ENCODE measurements at regions not wholly inside any gene's neighbourhood (a gene's known extent, or its start where the extent isn't known, plus 50 kb on each side); places are given as distances from the start of the nearest gene placed in this dataset.
"Not testable (repeated sequence)": the region's sequence is repeated elsewhere in the genome, so short reads cannot be mapped to it uniquely, and the experiment has no call there.

GRCh38 chr9:81423589-81424326 is 265.6 kb downstream of the TLE1 start:
- peaks cover 10% of the 10 kb centered on the region for H3K9me3 ChIP-seq (ENCODE audit: control insufficient read depth, low read depth, low read length)
- no peak overlapping the region for H3K9ac ChIP-seq (ENCODE audit: low read length)
- no peaks in the 10 kb centered on the region for H3K4me1 ChIP-seq (ENCODE audit: control insufficient read depth, low read depth, low read length)
- H3K27me3 ChIP-seq (ENCODE audit: control insufficient read depth, insufficient read depth, low read length): no peaks in the 10 kb centered on the region
- H3K36me3 ChIP-seq (ENCODE audit: control insufficient read depth, low read depth, low read length): no peaks in the 10 kb centered on the region
- no peak overlapping the region for H3K4me3 ChIP-seq (ENCODE audit: low read length)
- H3K27ac ChIP-seq (ENCODE audit: low read length): no peak overlapping the region

- not testable (repeated sequence) for H3K36me3 ChIP-seq (ENCODE audit: control insufficient read depth, low read depth, low read length); H3K9me3 ChIP-seq (ENCODE audit: control insufficient read depth, low read depth, low read length); H3K9ac ChIP-seq (ENCODE audit: low read length); H3K27me3 ChIP-seq (ENCODE audit: control insufficient read depth, insufficient read depth, low read length); H3K4me3 ChIP-seq (ENCODE audit: low read length); H3K4me1 ChIP-seq (ENCODE audit: control insufficient read depth, low read depth, low read length); H3K27ac ChIP-seq (ENCODE audit: low read length)
Measured at GRCh38 chr9:81421090-81421489, 268.3 kb downstream of the TLE1 start.

GRCh38 chr9:81420024-81420423 is 269.3 kb downstream of the TLE1 start:
- Histone ChIP-seq H3K4me1 (ENCODE audit: control insufficient read depth, low read depth, low read length) (no peaks in the 10 kb centered on the region), H3K36me3 (ENCODE audit: control insufficient read depth, low read depth, low read length) (no peaks in the 10 kb centered on the region), H3K27ac (ENCODE audit: low read length) (no peak overlapping the region), H3K4me3 (ENCODE audit: low read length) (no peak overlapping the region), H3K9ac (ENCODE audit: low read length) (no peak overlapping the region), H3K9me3 (ENCODE audit: control insufficient read depth, low read depth, low read length) (no peaks in the 10 kb centered on the region), H3K27me3 (ENCODE audit: control insufficient read depth, insufficient read depth, low read length) (no peaks in the 10 kb centered on the region)

GRCh38 chr9:81417941-81418340 is 271.4 kb downstream of the TLE1 start:
- no peak overlapping the region for H3K27ac ChIP-seq (ENCODE audit: low read length)

GRCh38 chr9:81417299-81417675 is 272.1 kb downstream of the TLE1 start:
- Histone ChIP-seq H3K4me3 (ENCODE audit: low read length) (no peak overlapping the region), H3K4me1 (ENCODE audit: control insufficient read depth, low read depth, low read length) (no peaks in the 10 kb centered on the region), H3K9ac (ENCODE audit: low read length) (no peak overlapping the region), H3K27me3 (ENCODE audit: control insufficient read depth, insufficient read depth, low read length) (no peaks in the 10 kb centered on the region), H3K27ac (ENCODE audit: low read length) (no peak overlapping the region), H3K36me3 (ENCODE audit: control insufficient read depth, low read depth, low read length) (no peaks in the 10 kb centered on the region), H3K9me3 (ENCODE audit: control insufficient read depth, low read depth, low read length) (no peaks in the 10 kb centered on the region)

More at GRCh38 chr9:81417941-81418340, 271.4 kb downstream of the TLE1 start:
- Histone ChIP-seq H3K36me3 (ENCODE audit: control insufficient read depth, low read depth, low read length) (no peaks in the 10 kb centered on the region), H3K9ac (ENCODE audit: low read length) (no peak overlapping the region), H3K9me3 (ENCODE audit: control insufficient read depth, low read depth, low read length) (no peaks in the 10 kb centered on the region), H3K4me1 (ENCODE audit: control insufficient read depth, low read depth, low read length) (no peaks in the 10 kb centered on the region), H3K4me3 (ENCODE audit: low read length) (no peak overlapping the region), H3K27me3 (ENCODE audit: control insufficient read depth, insufficient read depth, low read length) (no peaks in the 10 kb centered on the region)

GRCh38 chr9:81416476-81417298 is 272.7 kb downstream of the TLE1 start:
- Histone ChIP-seq H3K9me3 (ENCODE audit: control insufficient read depth, low read depth, low read length) (no peaks in the 10 kb centered on the region), H3K36me3 (ENCODE audit: control insufficient read depth, low read depth, low read length) (no peaks in the 10 kb centered on the region), H3K27me3 (ENCODE audit: control insufficient read depth, insufficient read depth, low read length) (no peaks in the 10 kb centered on the region), H3K4me3 (ENCODE audit: low read length) (no peak overlapping the region), H3K27ac (ENCODE audit: low read length) (no peak overlapping the region), H3K9ac (ENCODE audit: low read length) (no peak overlapping the region), H3K4me1 (ENCODE audit: control insufficient read depth, low read depth, low read length) (no peaks in the 10 kb centered on the region)

GRCh38 chr9:81414836-81415235 is 274.5 kb downstream of the TLE1 start:
- H3K9ac ChIP-seq (ENCODE audit: low read length): no peak overlapping the region
- H3K4me3 ChIP-seq (ENCODE audit: low read length): no peak overlapping the region
- no peaks in the 10 kb centered on the region for H3K36me3 ChIP-seq (ENCODE audit: control insufficient read depth, low read depth, low read length)
- no peaks in the 10 kb centered on the region for H3K9me3 ChIP-seq (ENCODE audit: control insufficient read depth, low read depth, low read length)
- H3K27me3 ChIP-seq (ENCODE audit: control insufficient read depth, insufficient read depth, low read length): no peaks in the 10 kb centered on the region
- no peaks in the 10 kb centered on the region for H3K4me1 ChIP-seq (ENCODE audit: control insufficient read depth, low read depth, low read length)
- H3K27ac ChIP-seq (ENCODE audit: low read length): no peak overlapping the region

- Histone ChIP-seq H3K27me3 (ENCODE audit: control insufficient read depth, insufficient read depth, low read length) (no peaks in the 10 kb centered on the region), H3K27ac (ENCODE audit: low read length) (no peak overlapping the region), H3K36me3 (ENCODE audit: control insufficient read depth, low read depth, low read length) (no peaks in the 10 kb centered on the region), H3K9me3 (ENCODE audit: control insufficient read depth, low read depth, low read length) (no peaks in the 10 kb centered on the region), H3K4me3 (ENCODE audit: low read length) (no peak overlapping the region), H3K4me1 (ENCODE audit: control insufficient read depth, low read depth, low read length) (no peaks in the 10 kb centered on the region), H3K9ac (ENCODE audit: low read length) (no peak overlapping the region)
Measured at GRCh38 chr9:81411961-81412360, 277.4 kb downstream of the TLE1 start.

- Histone ChIP-seq H3K27me3 (ENCODE audit: control insufficient read depth, insufficient read depth, low read length) (no peaks in the 10 kb centered on the region), H3K36me3 (ENCODE audit: control insufficient read depth, low read depth, low read length) (no peaks in the 10 kb centered on the region), H3K27ac (ENCODE audit: low read length) (no peak overlapping the region), H3K9me3 (ENCODE audit: control insufficient read depth, low read depth, low read length) (no peaks in the 10 kb centered on the region), H3K9ac (ENCODE audit: low read length) (no peak overlapping the region), H3K4me3 (ENCODE audit: low read length) (no peak overlapping the region), H3K4me1 (ENCODE audit: control insufficient read depth, low read depth, low read length) (no peaks in the 10 kb centered on the region)
Measured at GRCh38 chr9:81410201-81410600, 279.1 kb downstream of the TLE1 start.

GRCh38 chr9:81408951-81409350 is 280.4 kb downstream of the TLE1 start:
- Histone ChIP-seq H3K36me3 (ENCODE audit: control insufficient read depth, low read depth, low read length) (no peaks in the 10 kb centered on the region), H3K4me1 (ENCODE audit: control insufficient read depth, low read depth, low read length) (no peaks in the 10 kb centered on the region), H3K27ac (ENCODE audit: low read length) (no peak overlapping the region), H3K27me3 (ENCODE audit: control insufficient read depth, insufficient read depth, low read length) (no peaks in the 10 kb centered on the region), H3K9me3 (ENCODE audit: control insufficient read depth, low read depth, low read length) (no peaks in the 10 kb centered on the region), H3K4me3 (ENCODE audit: low read length) (no peak overlapping the region), H3K9ac (ENCODE audit: low read length) (no peak overlapping the region)

GRCh38 chr9:81404931-81405598 is 284.3 kb downstream of the TLE1 start:
- H3K4me1 ChIP-seq (ENCODE audit: control insufficient read depth, low read depth, low read length): no peaks in the 10 kb centered on the region
- H3K27me3 ChIP-seq (ENCODE audit: control insufficient read depth, insufficient read depth, low read length): no peaks in the 10 kb centered on the region
- no peak overlapping the region for H3K4me3 ChIP-seq (ENCODE audit: low read length)
- no peaks in the 10 kb centered on the region for H3K36me3 ChIP-seq (ENCODE audit: control insufficient read depth, low read depth, low read length)
- H3K27ac ChIP-seq (ENCODE audit: low read length): no peak overlapping the region
- no peak overlapping the region for H3K9ac ChIP-seq (ENCODE audit: low read length)
- no peaks in the 10 kb centered on the region for H3K9me3 ChIP-seq (ENCODE audit: control insufficient read depth, low read depth, low read length)

Data from iPS-18a (cell line).